MG63 (cell line): ENCODE measurements at regions not wholly inside any gene's neighbourhood (a gene's known extent, or its start where the extent isn't known, plus 50 kb on each side); places are given as distances from the start of the nearest gene placed in this dataset.
"Not testable (repeated sequence)": the region's sequence is repeated elsewhere in the genome, so short reads cannot be mapped to it uniquely, and the experiment has no call there.

Experiments used
- DNase-seq: peaks from one replicate; pipeline ENCODE4 v3.0.0-alpha.2; 2020
- H3K27me3 ChIP-seq: fragments of 250-450 bp; sonication (Bioruptor Pico); 2 replicates; pipeline ENCODE4 v1.5.1; 2020; ENCODE audit warnings: mild to moderate bottlenecking, moderate library complexity
- H3K36me3 ChIP-seq: fragments of 250-450 bp; sonication (Bioruptor Pico); 2 replicates; pipeline ENCODE4 v1.5.1; 2020; ENCODE audit warnings: mild to moderate bottlenecking, moderate library complexity
- H3K4me3 ChIP-seq: fragments of 250-450 bp; sonication (Bioruptor Pico); 2 replicates; pipeline ENCODE4 v1.5.1; 2020; ENCODE audit warnings: mild to moderate bottlenecking, moderate library complexity
- H3K9me3 ChIP-seq: fragments of 250-450 bp; sonication (Bioruptor Pico); 2 replicates; pipeline ENCODE4 v1.5.1; 2020; ENCODE audit warnings: mild to moderate bottlenecking, moderate library complexity

- no peaks in the 10 kb centered on the region for H3K9me3 ChIP-seq
These were observed 114.0 kb upstream of the ERCC4 start for GRCh38 chr16:13805951-13806350.

GRCh38 chr16:13806671-13807070 is 113.3 kb upstream of the ERCC4 start:
- no peaks in the 10 kb centered on the region for H3K27me3 ChIP-seq
- H3K9me3 ChIP-seq, result no peaks in the 10 kb centered on the region
- no peaks in the 10 kb centered on the region for H3K36me3 ChIP-seq
- H3K4me3 ChIP-seq, result no peak overlapping the region
- no peak for DNase-seq

More at GRCh38 chr16:13805951-13806350, 114.0 kb upstream of the ERCC4 start:
- no peak for DNase-seq
- Histone ChIP-seq H3K36me3 (no peaks in the 10 kb centered on the region), H3K27me3 (no peaks in the 10 kb centered on the region), H3K4me3 (no peak overlapping the region)

GRCh38 chr16:13808102-13808501 is 111.9 kb upstream of the ERCC4 start:
- Histone ChIP-seq H3K9me3 (no peaks in the 10 kb centered on the region), H3K36me3 (no peaks in the 10 kb centered on the region), H3K4me3 (no peak overlapping the region), H3K27me3 (0 out of 2 replicates have a peak, but pooled peaks cover 2% of the 10 kb centered on the region)
- no peak for DNase-seq

DNA sequence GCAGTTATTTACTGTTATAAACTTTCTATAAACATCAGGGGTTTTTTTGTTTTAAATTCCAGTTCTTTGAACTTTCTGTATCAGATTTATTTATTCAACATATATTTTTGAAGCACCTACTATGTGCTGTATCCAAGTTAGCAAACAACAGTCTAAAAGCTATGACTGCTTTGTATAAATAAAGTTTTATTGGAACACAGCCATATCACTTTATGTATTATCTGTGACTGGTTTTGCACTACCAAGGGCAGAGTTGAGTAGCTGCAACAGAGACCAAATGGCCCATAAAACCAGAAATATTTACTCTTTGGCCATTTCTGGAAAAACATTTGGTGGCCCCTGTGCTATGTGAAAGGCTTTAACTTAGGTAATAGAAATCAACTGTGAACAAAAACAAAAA is 110.2 kb upstream of the ERCC4 start:
- Histone ChIP-seq H3K9me3 (no peaks in the 10 kb centered on the region), H3K27me3 (0 out of 2 replicates have a peak, but pooled peaks cover 4% of the 10 kb centered on the region), H3K36me3 (no peaks in the 10 kb centered on the region), H3K4me3 (no peak overlapping the region)
- no peak for DNase-seq

- 0 out of 2 replicates have a peak, but pooled peaks cover 5% of the 10 kb centered on the region for H3K27me3 ChIP-seq
- peak; percentile 11 for DNase-seq
- no peaks in the 10 kb centered on the region for H3K9me3 ChIP-seq
- no peak overlapping the region for H3K4me3 ChIP-seq
- H3K36me3 ChIP-seq, result no peaks in the 10 kb centered on the region
These were observed 108.1 kb upstream of the ERCC4 start for GRCh38 chr16:13811834-13812233.

DNA sequence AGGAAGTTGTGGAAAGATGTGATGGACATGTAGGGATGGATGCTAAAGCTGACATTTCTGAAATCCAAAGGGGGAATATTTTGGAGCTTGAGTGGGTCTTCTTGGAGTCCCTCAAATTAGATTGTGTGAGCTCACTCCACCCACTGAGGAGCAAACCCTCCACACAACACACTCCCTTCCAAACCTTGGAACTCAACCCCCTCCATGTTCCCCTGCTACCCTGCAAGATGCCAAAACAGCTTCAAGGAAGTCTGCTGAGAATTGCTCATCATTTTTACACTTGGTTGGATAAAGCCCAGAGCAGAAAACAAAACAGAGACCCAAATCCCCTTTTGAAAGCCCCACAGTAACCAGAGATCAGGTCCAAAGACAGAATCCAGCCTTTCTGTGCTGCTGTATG is 103.3 kb upstream of the ERCC4 start:
- H3K36me3 ChIP-seq, result no peaks in the 10 kb centered on the region
- 0 out of 2 replicates have a peak, but pooled peaks cover 5% of the 10 kb centered on the region for H3K27me3 ChIP-seq
- DNase-seq, result no peak
- no peaks in the 10 kb centered on the region for H3K9me3 ChIP-seq
- no peak overlapping the region for H3K4me3 ChIP-seq

DNA sequence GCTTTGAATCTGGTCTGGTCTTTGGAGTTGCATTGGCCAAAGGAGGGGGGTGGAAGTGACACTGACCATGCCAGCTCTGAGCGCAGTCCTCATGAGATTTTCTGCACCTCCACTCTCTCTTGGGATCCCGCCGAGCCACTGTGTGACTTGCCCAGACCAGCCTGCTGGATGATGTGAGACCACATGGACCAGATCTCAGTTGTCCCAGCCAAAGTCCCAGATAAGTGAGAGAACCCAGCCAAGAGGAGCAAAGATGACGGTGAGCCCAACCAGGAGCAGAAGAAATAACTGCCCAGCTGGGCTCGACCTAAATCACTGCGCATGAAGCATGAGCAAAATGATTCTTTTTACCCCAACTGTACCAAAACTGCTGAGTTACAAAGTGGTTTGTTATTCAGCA is 96.5 kb upstream of the ERCC4 start:
- Histone ChIP-seq H3K9me3 (no peaks in the 10 kb centered on the region; the same call in 1 of the 2 replicates), H3K4me3 (no peak overlapping the region), H3K27me3 (no peaks in the 10 kb centered on the region), H3K36me3 (no peaks in the 10 kb centered on the region)
- no peak for DNase-seq

DNA sequence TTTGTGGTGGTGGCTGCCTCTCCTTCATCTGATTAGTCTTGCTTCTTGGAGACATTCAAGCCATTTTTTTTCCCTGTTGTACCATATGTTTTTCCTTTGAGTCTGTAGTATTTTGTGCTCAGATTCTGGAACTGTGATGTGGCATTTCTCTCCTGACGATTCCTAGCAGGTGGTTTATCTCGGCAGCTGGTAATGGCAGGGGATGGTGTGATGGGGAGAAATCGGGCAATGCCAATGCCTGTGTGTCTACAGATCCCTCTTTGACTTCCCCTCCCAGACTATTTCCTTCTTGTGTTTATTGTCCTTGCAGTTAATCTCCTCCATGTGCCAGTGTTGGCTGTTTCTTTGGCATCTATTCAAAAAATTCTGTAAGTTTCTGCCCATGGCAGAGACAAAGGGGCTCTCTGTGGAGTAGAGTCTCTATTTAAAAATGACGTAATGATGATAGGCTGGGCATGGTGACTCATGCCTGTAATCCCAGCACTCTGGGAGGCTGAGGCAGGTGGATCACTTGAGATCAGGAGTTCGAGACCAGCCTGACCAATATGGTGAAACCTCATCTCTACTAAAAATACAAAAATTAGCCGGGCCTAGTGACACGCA is 90.2 kb upstream of the ERCC4 start:
- Histone ChIP-seq H3K36me3 (no peaks in the 10 kb centered on the region), H3K27me3 (no peaks in the 10 kb centered on the region; the same call in 1 of the 2 replicates), H3K9me3 (no peaks in the 10 kb centered on the region; the same call in 1 of the 2 replicates), H3K4me3 (no peak overlapping the region)
- no peak for DNase-seq

DNA sequence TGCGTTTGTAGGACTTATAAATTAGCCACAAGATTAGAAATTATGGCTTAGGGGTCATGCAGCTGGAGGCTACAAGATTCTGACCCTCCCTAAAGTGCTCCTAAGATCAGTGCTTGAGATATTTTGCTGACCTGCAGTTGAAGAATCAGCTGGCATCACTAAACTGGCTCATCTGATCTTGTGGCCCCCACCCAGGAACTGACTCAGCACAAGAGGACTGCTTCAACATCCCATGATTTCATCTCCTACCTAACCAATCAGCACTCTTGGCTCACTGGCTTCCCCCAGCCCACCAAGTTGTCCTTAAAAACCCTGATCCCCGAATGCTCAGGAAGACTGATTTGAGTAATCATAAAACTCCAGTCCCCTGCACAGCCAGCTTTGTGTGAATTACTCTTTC is 86.4 kb upstream of the ERCC4 start:
- H3K27me3 ChIP-seq, result no peaks in the 10 kb centered on the region; the same call in 1 of the 2 replicates
- no peaks in the 10 kb centered on the region for H3K36me3 ChIP-seq
- no peaks in the 10 kb centered on the region for H3K9me3 ChIP-seq
- DNase-seq, result no peak
- H3K4me3 ChIP-seq, result no peak overlapping the region

- no peak for DNase-seq
These were observed 84.6 kb upstream of the ERCC4 start for GRCh38 chr16:13835387-13835786.

GRCh38 chr16:13835935-13836730 is 83.8 kb upstream of the ERCC4 start:
- H3K27me3 ChIP-seq, result no peaks in the 10 kb centered on the region
- H3K4me3 ChIP-seq, result no peak overlapping the region
- H3K9me3 ChIP-seq, result no peaks in the 10 kb centered on the region
- DNase-seq, result no peak
- H3K36me3 ChIP-seq, result no peaks in the 10 kb centered on the region

More at GRCh38 chr16:13835387-13835786, 84.6 kb upstream of the ERCC4 start:
- H3K27me3 ChIP-seq, result no peaks in the 10 kb centered on the region
- H3K36me3 ChIP-seq, result no peaks in the 10 kb centered on the region
- no peak overlapping the region for H3K4me3 ChIP-seq
- no peaks in the 10 kb centered on the region for H3K9me3 ChIP-seq

- Histone ChIP-seq H3K36me3 (no peaks in the 10 kb centered on the region), H3K9me3 (no peaks in the 10 kb centered on the region), H3K4me3 (no peak overlapping the region), H3K27me3 (no peaks in the 10 kb centered on the region)
- DNase-seq, result no peak
These were observed 81.4 kb upstream of the ERCC4 start for GRCh38 chr16:13838401-13839190.

DNA sequence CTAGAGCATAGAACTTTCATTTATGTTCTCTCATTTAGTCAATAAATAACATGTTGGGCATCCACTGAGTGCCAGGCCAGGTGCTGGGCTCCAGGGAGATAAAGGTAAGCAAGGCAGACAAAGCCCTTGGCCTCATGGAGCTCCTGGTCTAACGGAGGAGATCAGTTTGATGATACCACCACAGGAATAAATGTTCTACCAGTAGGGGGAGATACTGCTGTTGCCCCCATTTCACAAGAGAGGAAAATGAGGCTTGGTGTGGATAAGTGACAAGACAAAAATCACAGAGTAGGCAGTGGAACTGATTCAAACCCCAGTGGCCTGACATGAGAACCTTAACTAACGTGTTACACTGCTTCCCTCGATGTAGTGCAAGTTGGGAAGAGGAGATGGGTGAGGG is 80.4 kb upstream of the ERCC4 start:
- Histone ChIP-seq H3K36me3 (no peaks in the 10 kb centered on the region), H3K9me3 (no peaks in the 10 kb centered on the region), H3K4me3 (no peak overlapping the region), H3K27me3 (no peaks in the 10 kb centered on the region)
- no peak for DNase-seq

DNA sequence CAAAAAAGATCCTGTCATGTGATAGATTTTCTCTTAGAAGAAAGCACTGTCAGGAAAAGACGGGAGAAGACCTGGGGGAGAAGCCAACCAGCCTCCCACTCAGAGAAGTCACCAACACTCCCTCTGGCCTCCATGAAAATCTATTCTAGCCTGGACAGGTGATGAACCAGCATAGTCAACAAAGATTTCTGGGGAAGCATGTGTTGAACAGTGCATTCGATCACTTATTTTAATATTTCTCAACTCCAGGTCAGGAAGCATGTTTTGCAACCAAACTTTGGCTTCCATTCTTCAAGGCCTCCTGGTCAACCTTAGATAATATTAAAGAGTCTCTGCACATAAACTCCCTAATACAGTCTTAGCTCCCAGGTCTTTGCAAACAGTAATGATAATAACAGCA is 74.7 kb upstream of the ERCC4 start:
- no peak for DNase-seq
- no peaks in the 10 kb centered on the region for H3K27me3 ChIP-seq
- H3K4me3 ChIP-seq, result no peak overlapping the region
- H3K9me3 ChIP-seq, result no peaks in the 10 kb centered on the region
- no peaks in the 10 kb centered on the region for H3K36me3 ChIP-seq

DNA sequence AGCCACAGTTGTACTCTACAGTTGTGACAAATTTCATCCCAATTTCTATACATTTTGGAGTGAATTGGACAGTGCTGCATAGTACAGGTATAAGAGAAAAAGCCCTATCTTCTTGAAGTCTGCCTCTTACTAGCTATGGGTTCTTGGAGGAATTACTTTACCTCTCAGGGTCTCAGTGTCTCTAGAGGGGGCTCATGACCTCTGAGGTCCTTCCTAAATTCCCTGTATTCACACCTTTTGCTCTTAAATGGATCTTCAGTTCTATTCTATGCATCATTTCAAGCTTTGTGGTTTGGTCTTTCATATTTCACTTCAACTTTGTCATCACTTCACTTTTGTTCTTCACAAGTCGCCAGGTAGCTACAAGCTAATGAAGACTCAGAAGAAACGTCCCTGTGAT is 71.2 kb upstream of the ERCC4 start:
- Histone ChIP-seq H3K4me3 (no peak overlapping the region), H3K9me3 (no peaks in the 10 kb centered on the region), H3K36me3 (no peaks in the 10 kb centered on the region), H3K27me3 (no peaks in the 10 kb centered on the region)
- DNase-seq, result no peak

DNA sequence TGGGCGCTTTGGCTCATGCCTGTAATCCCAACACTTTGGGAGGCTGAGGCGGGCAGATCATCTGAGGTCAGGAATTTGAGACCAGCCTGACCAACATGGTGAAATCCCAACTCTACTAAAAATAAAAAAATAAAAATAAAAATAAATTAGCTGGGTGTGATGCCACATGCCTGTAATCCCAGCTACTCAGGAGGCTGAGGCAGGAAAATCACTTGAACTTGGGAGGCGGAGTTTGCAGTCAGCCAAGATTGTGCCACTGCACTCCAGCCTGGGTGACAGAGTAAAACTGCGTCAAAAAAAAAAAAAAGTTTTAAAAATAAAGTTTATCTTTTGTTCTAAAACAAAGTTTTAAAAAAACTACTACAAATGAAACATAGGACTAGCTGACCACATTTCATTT is 69.8 kb upstream of the ERCC4 start:
- DNase-seq, H3K9me3 ChIP-seq, H3K4me3 ChIP-seq, H3K27me3 ChIP-seq, H3K36me3 ChIP-seq: not testable (repeated sequence)

DNA sequence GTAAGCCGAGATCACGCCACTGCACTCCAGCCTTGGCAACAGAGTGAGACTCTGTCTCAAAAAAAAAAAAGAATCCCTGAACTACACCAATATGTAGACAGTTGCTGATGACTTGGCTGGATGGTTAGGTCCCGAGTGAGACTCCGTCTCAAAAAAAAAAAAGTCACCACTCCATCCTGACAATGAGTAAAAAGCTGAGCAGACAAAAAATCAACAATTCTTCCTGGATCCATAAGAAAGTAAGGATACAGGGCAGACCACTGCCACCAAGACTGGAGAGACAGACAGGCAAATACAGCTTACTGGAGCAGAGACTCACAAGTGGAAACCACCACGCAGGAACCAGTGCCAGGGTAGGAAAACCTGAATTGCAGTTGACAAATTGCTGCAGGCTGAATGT is 67.1 kb upstream of the ERCC4 start:
- no peaks in the 10 kb centered on the region for H3K9me3 ChIP-seq
- no peak overlapping the region for H3K4me3 ChIP-seq
- no peaks in the 10 kb centered on the region for H3K27me3 ChIP-seq
- no peaks in the 10 kb centered on the region for H3K36me3 ChIP-seq
- no peak for DNase-seq
